NCI-H2227 (cell line): ENCODE measurements at regions not wholly inside any gene's neighbourhood (a gene's known extent, or its start where the extent isn't known, plus 50 kb on each side); places are given as distances from the start of the nearest gene placed in this dataset.
"Not testable (repeated sequence)": the region's sequence is repeated elsewhere in the genome, so short reads cannot be mapped to it uniquely, and the experiment has no call there.

Source experiments
- DNase-seq: peaks from one replicate; lab custom pipeline; 2025; ENCODE audit not compliant: unreplicated experiment; lab: John Stamatoyannopoulos, UW

DNA sequence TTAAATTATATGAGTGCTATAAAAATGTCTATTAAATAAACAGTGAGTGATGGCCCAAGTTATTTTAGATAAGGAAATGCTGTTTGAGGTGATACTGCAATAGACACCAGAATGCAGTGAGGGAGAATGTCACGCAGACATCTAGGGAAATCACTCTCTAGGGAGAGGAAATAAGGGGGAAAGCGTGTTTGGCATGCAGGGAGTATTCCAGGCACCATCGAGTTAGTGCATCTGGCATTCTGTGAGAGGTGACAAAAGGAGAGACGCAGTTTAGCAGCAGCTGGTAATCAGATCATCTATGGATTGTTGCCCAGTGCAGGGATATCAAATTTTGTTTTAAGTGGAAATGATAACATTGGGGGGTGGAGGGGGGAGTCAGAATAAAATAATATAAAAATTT is 175.4 kb upstream of the NETO1 start:
- DNase-seq = no peak

- DNase-seq = no peak
Measured at GRCh38 chr18:73040247-73040646, 172.5 kb upstream of the NETO1 start.

DNA sequence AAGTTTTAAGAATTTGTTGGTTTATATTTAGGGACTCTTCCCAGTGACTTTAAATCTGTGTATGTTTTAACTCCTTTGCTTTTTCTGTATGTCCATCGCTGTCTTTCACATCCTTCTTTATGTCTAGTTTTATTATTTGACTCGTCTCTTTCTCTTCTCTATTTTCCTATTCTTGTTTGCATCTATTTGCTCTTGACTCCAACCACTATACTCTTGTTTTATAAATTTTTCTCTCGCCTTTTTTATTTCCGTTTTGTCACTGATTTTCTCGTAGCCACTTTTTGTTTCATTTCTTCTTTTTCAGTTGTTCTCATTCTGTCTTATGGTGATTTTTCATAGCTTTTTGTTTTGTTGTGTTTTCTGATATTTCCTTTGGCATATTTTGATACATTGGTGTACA is 170.5 kb upstream of the NETO1 start:
- DNase-seq = no peak

DNA sequence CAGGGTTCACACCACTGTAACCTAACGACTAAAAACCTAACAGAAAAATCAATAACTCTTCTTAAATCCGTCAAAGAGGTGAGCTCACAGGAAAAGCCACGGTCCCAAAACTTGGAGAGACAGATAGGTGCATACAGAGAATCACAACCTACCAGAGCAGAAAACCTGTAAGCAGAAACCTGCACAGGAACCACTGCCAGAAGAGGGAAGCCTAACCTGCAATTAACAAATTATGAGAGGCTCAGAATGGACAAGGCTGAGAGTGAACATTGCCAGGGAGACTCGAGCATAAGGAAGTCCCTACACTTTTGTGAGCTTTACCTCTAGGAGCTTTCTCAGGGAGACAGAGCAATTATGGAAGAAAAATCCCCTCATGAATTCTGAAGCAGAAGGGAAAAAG is 156.2 kb upstream of the NETO1 start:
- DNase-seq = no peak

DNA sequence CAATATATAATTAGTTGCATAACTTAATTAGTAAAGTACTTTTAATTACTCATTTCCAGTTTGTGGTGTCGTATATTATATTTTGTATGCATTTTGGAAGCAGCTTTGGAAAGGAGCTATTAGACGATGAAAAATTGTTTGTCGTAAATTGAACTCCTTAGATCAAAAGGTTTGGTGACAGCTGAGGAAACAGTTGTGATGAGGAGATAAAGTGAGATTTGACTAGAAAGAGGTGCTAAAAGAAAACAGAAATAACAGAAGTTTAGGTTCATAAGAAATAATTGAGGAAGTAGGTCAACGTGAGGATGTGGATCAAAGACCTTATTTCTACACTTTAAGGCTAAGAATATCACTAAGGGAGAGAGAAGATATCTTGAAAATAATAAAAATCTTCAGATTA is 141.9 kb upstream of the NETO1 start:
- no peak for DNase-seq

- no peak for DNase-seq
Measured at GRCh38 chr18:73007915-73008308, 140.1 kb upstream of the NETO1 start.

DNA sequence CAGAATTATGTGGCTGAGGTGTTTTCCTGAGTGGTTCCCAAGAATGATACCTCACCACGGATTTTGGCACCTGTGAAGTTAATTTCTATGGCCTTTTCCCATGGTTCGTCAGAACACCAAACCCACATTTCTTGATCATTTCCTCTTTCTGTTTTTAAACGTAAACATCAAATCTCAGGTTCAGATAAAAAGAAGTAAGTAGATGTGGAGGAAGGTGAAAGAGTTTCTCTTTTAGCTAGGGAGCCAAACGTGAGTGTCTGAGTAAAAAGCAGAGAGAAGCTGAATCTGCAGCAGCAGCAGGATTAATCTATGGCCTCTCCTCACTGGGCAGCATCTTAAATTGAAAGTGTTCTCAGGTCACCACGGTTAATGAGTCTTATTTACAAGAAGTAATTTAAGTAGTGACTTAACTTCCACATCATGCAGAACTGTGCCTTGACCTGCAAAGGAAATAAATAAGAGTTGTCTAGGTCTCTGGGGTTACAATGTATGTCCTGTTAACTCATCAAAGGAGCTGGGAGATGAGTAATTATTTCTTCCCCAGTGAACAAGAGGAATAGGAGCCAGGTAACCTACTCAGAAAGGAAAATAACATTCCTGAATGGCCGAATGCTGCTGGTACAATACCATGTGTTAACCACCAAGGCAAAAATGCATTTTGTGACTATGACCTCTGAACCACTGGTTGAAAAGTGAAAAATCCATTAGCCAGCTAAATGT is 139.6 kb upstream of the NETO1 start:
- DNase-seq = no peak

DNA sequence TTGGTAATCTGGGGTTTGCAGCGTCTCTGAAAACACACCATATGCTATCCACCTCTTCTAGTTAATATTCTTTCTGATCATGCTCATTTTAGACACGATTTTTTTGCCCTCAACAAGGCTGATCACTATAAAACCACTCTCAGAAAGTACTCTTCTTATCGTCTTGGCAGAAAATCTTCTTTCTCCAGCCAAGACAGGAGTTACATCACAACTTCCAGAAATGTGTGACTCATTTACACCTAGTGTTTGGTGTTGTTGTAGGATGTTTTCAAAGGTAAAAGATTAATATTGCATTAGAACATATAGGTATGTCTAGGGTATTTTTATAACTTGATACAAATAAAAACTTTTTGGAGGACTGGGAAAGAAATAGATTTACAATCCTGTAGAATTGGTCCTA is 138.5 kb upstream of the NETO1 start:
- no peak for DNase-seq

DNA sequence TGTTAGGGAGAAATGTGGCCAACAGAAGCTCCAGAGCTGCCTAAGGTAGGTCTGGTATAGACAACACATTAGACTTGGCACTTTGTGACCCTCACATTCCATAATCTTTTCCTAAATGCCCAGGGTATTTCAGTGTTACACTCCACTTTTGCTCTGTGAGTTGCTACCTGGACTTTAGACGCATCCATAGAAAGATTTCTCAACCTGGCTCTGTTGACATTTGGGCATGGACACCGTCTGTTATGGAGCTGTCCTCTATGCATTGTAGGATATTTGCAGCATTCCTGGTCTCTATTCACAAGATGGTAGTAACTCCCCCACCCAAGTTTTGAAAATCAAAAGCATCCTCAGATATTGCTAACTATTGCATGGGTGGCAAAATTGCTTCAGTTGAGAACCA is 136.5 kb upstream of the NETO1 start:
- no peak for DNase-seq

DNA sequence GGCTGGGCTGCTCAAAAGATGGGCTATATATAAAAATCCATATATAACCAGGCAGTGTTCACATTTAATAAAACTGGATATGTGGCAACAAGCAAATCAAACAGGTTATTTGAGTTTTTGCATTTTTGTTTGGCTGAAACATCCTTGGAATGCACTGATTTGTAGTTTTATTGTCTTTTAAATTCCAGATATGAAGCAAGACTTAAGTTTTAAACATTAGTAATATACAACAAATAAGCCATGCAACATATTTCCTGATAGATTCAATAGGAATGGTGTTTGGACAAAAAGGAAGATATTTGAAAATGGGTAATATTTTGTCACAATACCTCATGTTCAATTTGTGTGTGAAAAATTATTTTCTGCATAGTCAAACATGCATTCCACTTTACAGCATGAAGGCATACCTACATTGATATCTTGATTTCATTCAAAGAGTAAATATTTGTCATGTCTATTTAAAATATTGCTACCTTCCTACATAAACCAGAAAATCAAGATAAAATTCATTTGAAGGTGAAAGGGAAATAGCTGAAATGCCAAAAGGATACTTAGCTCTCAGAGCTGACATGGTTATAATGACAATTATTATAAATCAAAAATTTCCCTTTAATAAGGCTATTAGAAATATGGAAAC is 132.3 kb upstream of the NETO1 start:
- no peak for DNase-seq

DNA sequence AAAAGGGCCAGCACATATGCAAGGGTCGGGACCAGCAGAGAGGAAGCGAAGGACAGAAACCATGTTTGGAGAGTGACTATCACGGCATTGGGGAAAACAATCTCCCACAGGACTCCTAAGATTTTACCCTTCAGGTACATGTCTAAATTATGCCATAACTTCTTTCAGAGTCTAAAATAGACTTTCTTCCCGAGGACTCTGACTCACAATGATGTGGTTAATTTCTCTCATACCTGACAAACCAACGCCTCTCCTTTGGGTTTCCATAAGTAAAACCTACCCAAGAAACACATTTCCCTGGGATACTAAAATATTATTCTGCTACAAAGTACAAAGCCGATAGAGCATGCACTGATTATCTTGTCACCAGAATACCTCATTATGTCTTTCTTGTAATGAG is 127.8 kb upstream of the NETO1 start:
- no peak for DNase-seq

DNA sequence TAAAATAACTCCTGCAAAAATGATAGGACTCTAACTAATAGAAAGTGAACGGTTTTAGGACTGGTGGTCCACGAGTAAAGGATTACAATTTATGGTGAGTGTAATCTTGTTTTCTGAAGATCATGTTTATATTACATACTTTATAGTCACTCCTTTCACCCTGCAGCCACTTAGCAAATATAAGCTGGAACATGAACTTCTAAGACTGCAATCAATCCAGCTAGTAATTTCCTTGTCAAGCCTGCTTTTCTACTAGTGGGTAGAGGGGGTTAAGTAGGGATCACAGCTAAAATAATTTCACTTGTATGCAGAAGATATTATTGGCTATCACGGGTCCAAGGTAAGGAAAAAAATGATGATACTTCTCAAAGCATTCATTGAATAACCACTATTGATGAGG is 125.5 kb upstream of the NETO1 start:
- DNase-seq = no peak

DNA sequence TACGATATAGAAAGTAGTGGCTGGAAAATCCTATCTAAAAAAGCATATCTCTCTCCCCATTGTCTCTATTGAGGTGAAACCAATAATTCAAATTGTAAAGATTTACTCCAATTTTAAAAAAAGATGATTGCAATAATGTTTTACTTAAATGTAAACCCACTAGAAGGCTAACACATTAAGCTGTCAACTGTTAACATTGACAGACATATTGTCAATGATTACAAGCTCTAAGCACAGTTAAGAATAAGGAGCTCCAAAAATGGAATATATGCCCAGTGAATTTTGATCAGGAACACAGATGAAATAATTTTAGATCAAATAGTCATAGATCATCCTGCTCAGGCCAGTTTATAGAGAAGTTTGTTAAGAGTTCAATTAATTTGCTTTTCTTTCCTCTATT is 123.6 kb upstream of the NETO1 start:
- DNase-seq = no peak

GRCh38 chr18:72987570-72987969 is 119.8 kb upstream of the NETO1 start:
- DNase-seq = not testable (repeated sequence)

- no peak for DNase-seq
Measured at GRCh38 chr18:72986103-72986502, 118.3 kb upstream of the NETO1 start.

DNA sequence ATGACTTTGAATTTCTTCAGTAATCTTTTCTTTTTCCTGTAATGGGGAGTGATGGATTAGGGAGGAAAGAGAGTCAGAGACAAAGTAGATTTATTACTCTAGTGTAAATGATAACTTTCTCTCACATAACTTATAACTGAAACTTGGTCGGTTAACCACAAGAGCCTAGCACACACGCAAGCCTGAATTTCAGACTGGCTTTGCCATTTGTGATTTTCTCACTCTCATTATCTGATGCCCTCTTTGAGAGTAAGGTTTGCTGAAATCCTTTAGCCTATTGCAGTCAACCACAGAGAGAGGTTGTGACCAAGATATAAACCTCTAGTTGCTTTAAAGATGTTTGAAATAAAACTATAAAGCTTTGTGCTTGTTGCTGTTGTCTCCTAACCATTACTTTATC is 117.9 kb upstream of the NETO1 start:
- no peak for DNase-seq

- no peak for DNase-seq
Measured at GRCh38 chr18:72984290-72984689, 116.5 kb upstream of the NETO1 start.

DNA sequence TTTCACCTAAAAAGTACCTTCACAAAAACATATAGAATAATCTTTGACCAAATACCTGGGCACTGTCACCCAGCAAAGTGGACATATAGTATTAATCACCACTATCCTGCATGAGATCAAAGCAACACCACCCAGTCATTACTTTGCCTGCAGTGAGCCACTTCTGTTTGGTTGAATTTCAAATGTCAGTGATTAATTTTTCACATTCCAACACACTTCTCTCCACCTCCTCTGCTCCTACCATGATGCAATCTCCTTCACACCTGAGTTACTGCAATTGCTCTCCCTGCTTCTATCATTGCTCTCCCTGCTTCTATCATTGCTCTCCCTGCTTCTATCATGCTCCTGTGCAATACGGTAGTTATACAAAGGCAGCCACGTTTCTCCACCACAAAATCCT is 106.1 kb upstream of the NETO1 start:
- no peak for DNase-seq

- DNase-seq = no peak
Measured at GRCh38 chr18:72965616-72966015, 97.8 kb upstream of the NETO1 start.

- DNase-seq = not testable (repeated sequence)
Measured at GRCh38 chr18:72958195-72958594, 90.4 kb upstream of the NETO1 start.

DNA sequence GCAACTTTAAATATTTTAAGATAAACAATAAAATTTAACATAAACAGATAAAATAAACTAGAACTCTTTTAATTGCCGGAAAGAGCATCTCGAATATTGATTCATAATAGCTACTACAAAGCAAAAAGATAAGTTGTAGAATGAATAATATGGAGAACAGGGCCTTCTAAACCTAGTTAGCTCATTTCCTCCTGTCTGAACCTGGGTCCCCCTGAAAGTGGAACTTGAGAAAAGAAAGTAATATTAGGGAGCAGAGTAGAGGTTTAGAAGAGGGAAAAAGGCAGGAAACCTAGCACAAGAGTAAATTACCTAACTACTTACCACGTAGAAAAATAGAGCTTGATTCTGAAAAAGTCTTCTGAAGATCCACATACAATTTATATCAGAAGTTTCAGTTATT is 80.7 kb upstream of the NETO1 start:
- DNase-seq = no peak

DNA sequence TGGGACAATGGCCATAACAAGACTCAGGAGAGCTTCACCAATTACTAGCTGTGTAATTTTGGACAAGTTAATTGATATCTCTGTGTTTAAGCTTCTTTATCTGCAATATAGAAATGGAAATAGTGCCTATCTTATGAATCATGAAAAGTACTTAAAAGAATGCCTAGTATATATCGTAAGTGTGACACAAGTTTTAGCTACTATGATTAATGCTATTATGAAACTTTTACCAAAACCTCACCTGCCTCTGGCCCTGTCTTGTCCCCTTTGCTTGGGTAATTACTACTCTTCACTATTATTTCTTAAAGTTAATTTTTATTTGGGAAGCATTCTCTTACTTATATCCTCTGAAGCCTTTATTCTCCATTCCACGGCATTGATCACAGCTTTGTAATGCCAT is 75.0 kb upstream of the NETO1 start:
- no peak for DNase-seq

GRCh38 chr18:72940986-72941385 is 73.2 kb upstream of the NETO1 start:
- no peak for DNase-seq
